Upper lobe of right lung (tissue), 1 donor: ENCODE measurements at regions not wholly inside any gene's neighbourhood (a gene's known extent, or its start where the extent isn't known, plus 50 kb on each side); places are given as distances from the start of the nearest gene placed in this dataset.
"Not testable (repeated sequence)": the region's sequence is repeated elsewhere in the genome, so short reads cannot be mapped to it uniquely, and the experiment has no call there.

ENCODE experiments used
- ATAC-seq: fragments of 200-7000 bp; cut with Tn5 transposase; one replicate; pipeline ENCODE4 v1.9.1; 2020; ENCODE audit warnings: mild to moderate bottlenecking, moderate library complexity
- DNase-seq: peaks from one replicate; pipeline ENCODE4 v3.0.0-alpha.2; 2020
- H3K27ac ChIP-seq: fragments of 200-600 bp; one replicate; pipeline ENCODE4 v1.8.0; 2022
- H3K27me3 ChIP-seq: fragments of 200-600 bp; one replicate; pipeline ENCODE4 v1.8.0; 2022; ENCODE audit warnings: mild to moderate bottlenecking
- H3K36me3 ChIP-seq: fragments of 200-600 bp; one replicate; pipeline ENCODE4 v1.8.0; 2022
- H3K4me1 ChIP-seq: fragments of 200-600 bp; one replicate; pipeline ENCODE4 v1.8.0; 2022
- H3K4me3 ChIP-seq: fragments of 200-600 bp; one replicate; pipeline ENCODE4 v1.8.0; 2022; ENCODE audit warnings: mild to moderate bottlenecking
- H3K9me3 ChIP-seq: fragments of 200-600 bp; one replicate; pipeline ENCODE4 v1.8.0; 2022
- CTCF ChIP-seq: fragments of 200-600 bp; IDR thresholded peaks from one replicate; pipeline ENCODE4 v1.8.0; 2022; ENCODE audit warnings: antibody characterized with exemption
- intact Hi-C: fragments of 100-400 bp; cut with DNase I; formaldehyde crosslinking; loops from one replicate; pipeline ENCODE4 v1.11.0; 2022
- donor health status: DM: no; HTN: yes; CAD: no; lungs with severe emphysema.

DNA sequence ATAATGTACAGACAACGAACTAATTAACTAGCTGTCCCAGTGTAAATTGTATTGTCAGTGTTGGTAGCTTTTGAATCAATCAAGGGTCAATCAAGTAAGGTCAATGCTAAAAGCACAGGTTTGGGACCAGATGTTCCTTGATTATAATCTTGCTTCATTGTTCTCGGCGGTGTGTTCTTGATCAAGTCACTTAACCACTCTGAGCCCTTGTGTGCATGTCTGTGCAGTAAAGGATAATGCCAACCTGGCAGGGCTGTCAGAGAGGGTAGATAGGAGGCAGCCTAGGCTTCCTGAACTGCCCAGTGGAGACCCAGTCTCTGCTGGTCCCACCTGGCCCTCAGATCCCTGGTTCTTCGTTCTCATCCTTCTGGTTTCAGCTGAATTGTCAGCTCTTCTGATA is 221.0 kb downstream of the EMX2 start:
- H3K27ac ChIP-seq: no peak overlapping the region
- intact Hi-C loops: no loop called here
- DNase-seq (no peak), ATAC-seq (no peak)
- no peaks in the 10 kb centered on the region for H3K27me3 ChIP-seq
- H3K9me3 ChIP-seq: no peaks in the 10 kb centered on the region
- H3K4me3 ChIP-seq: no peak overlapping the region
- no peaks in the 10 kb centered on the region for H3K4me1 ChIP-seq
- H3K36me3 ChIP-seq: no peaks in the 10 kb centered on the region
- TF ChIP-seq CTCF: no peak

DNA sequence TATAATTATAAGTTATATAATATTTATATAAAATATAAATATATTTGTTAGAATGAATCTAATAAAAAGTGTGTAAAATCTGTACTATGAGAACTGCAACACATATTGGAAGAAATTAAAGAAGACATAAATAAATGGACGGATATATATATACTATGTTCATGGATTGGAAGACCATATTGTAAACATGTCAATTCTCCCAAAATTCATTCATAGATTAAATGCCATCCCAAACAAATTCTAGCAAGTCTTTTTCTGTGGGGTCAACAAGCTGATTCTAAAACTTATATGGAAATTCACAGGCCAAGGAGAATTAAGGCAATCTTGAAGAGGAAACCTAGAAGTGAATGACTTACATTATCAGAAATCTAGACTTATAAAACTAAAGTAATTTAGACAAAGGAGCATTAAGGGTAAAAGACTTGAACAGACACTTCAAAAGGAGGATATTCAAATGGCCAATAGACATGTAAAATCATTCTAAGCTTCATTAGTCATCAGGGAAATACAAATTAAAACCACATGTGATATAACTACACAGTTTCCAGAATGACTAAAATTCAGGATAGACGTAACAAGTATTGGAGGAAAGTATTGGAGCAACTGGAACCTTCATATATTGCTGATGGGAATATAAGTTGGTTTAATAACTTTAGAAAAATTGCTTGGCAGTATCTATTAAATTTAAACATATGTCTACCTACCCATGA is 225.9 kb downstream of the EMX2 start:
- TF ChIP-seq CTCF: no peak
- Histone ChIP-seq H3K27me3 (no peaks in the 10 kb centered on the region), H3K4me3 (no peak overlapping the region), H3K36me3 (no peaks in the 10 kb centered on the region), H3K27ac (no peak overlapping the region), H3K4me1 (no peaks in the 10 kb centered on the region), H3K9me3 (no peaks in the 10 kb centered on the region)
- DNase-seq (no peak), ATAC-seq (no peak)
- intact Hi-C loops: no loop called here

DNA sequence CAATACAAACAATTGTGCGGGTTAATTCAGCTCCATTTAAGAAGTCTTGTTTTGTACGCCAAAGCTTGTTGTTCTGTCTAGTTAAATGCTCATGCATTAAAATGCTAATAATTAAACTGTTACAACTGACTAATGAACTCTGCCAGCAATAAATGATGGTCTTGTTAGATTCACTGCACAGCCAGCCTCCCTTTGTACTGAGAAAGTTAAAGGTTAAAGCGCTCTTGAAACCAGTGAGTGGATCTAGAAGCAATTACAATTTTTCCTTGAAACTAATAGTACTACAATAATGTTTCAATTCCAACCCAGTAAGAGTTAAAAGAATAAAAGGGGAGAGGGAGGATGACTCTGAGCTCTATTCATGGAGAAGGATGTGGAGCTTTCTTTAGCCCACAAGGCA is 233.0 kb downstream of the EMX2 start:
- ATAC-seq: no peak
- DNase-seq: no peak
- Histone ChIP-seq H3K4me1 (no peaks in the 10 kb centered on the region), H3K27ac (no peak overlapping the region), H3K9me3 (no peaks in the 10 kb centered on the region), H3K27me3 (no peaks in the 10 kb centered on the region), H3K36me3 (no peaks in the 10 kb centered on the region), H3K4me3 (no peak overlapping the region)
- intact Hi-C loops: no loop called here
- no peak for TF ChIP-seq CTCF

DNA sequence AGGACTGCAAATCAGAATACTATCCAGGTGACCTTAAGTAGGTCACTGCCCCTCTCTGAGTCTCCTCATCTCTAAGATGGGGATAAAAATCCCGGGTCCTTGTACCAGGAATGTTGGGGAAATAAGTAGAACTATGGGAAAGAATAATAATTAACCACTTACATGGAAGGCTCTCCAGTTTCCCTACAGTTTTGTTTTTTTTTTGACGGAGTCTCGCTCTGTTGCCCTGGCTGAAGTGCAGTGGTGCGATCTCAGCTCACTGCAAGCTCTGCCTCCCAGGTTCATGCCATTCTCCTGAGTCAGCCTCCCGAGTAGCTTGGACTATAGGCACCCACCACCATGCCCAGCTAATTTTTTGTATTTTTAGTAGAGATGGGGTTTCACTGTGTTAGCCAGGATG is 234.7 kb downstream of the EMX2 start:
- H3K36me3 ChIP-seq, H3K4me3 ChIP-seq, H3K4me1 ChIP-seq, ATAC-seq, DNase-seq, H3K27ac ChIP-seq, intact Hi-C loops, H3K9me3 ChIP-seq, H3K27me3 ChIP-seq: not testable (repeated sequence)

DNA sequence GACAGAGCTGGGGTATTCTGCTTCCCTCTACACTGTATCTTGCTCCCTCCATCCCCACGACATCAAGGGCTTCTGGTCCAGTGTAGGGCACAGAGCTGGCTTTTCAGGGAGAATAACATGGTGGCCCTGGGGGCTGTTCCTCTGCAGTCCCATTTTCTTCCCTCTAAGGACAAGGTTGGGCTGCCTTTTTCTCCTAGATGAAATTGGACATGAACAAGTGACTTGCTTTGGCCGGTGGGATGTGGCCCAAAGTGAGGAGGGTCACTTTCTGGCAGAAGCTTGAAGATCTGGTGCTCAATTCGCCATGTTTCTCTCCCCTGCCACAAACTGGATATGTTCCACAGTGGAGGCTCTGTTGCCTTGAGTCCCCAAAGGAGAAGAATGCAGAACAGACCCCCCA is 235.7 kb downstream of the EMX2 start:
- no peak overlapping the region for H3K4me3 ChIP-seq
- DNase-seq: no peak
- H3K4me1 ChIP-seq: no peaks in the 10 kb centered on the region
- no peak for TF ChIP-seq CTCF
- intact Hi-C loops: no loop called here
- no peaks in the 10 kb centered on the region for H3K27me3 ChIP-seq
- H3K36me3 ChIP-seq: no peaks in the 10 kb centered on the region
- H3K27ac ChIP-seq: no peak overlapping the region
- no peak for ATAC-seq
- no peaks in the 10 kb centered on the region for H3K9me3 ChIP-seq

DNA sequence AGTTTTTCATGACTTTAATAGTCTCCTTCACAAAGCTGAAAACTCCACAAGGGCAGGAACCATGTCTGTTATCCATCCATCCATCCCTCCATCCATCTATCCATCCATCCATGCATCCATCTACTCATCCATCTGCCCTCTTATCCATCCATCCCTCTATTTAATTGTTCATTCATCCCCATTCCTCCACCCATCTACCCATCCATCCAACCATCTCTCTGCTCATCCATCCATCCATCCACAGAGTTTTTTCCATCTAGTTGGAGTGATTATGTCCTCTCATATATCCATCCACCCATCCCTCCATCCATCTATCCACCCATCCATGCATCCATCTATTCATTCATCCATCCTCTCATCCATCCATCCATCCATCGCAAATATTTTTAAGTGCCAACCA is 237.9 kb downstream of the EMX2 start:
- Histone ChIP-seq H3K9me3 (no peaks in the 10 kb centered on the region), H3K36me3 (no peaks in the 10 kb centered on the region), H3K27ac (no peak overlapping the region), H3K27me3 (no peaks in the 10 kb centered on the region), H3K4me3 (no peak overlapping the region), H3K4me1 (no peaks in the 10 kb centered on the region)
- TF ChIP-seq CTCF: no peak
- intact Hi-C loops: no loop called here
- DNase-seq: no peak
- ATAC-seq: no peak
